ENCODE measurements at regions not wholly inside any gene's neighbourhood (a gene's known extent, or its start where the extent isn't known, plus 50 kb on each side); places are given as distances from the start of the nearest gene placed in this dataset.

DNA sequence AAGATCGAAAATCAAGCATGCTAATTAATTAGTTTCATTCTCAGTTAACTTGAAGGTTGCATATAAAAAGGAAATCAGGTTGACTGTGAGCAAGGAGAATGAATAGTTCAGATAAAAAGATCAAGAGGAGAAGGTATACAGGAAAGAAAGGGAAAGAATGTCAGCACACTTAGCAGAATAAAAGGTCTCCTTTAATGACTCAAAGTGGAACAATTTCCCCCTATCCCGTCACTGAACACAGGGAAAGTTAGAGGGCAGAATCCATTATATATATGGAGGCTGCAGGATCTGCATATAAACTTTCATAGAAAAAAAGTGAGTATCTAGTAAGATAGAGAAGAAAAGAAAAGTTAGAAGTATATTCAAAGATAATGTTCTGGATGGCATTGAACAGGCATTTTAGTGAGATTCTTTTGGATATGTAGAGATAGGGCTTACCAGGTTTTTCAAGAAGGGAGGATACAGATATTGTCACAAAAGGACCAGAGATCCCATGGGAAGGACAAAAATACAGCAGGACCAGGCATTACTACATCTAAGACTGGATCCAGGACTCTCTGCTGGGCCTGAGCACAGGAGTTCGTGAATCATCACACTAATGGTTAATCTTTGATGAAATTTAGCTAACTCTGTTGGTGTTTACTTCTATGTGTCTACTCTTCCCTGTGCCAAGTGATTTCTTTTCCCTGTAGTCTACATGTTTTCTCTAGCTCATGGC lies 988.2 kb upstream of the ARRDC3 start:
- Histone ChIP-seq H3K27ac (no peak overlapping the region), H3K4me3 (no peak overlapping the region), H3K9me3 (no peaks in the 10 kb centered on the region), H3K36me3 (no peaks in the 10 kb centered on the region), H3K4me1 (ENCODE audit: insufficient read depth) (no peaks in the 10 kb centered on the region), H3K27me3 (no peaks in the 10 kb centered on the region)
- DNase-seq = no peak
- WGBS, 3 donors = 89 to 94% (median 89%) methylated on average over 3 of the region's 3 CpGs
- intact Hi-C loops (cut with DNase I) = no loop called here
- TF ChIP-seq, protein P1, sequence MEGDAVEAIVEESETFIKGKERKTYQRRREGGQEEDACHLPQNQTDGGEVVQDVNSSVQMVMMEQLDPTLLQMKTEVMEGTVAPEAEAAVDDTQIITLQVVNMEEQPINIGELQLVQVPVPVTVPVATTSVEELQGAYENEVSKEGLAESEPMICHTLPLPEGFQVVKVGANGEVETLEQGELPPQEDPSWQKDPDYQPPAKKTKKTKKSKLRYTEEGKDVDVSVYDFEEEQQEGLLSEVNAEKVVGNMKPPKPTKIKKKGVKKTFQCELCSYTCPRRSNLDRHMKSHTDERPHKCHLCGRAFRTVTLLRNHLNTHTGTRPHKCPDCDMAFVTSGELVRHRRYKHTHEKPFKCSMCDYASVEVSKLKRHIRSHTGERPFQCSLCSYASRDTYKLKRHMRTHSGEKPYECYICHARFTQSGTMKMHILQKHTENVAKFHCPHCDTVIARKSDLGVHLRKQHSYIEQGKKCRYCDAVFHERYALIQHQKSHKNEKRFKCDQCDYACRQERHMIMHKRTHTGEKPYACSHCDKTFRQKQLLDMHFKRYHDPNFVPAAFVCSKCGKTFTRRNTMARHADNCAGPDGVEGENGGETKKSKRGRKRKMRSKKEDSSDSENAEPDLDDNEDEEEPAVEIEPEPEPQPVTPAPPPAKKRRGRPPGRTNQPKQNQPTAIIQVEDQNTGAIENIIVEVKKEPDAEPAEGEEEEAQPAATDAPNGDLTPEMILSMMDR (IDR thresholded peaks at IDR 0.05) = no peak
- no peak for TF ChIP-seq EP300 (IDR thresholded peaks at IDR 0.05)
- TF ChIP-seq POLR2A (IDR thresholded peaks at IDR 0.05) = no peak

DNA sequence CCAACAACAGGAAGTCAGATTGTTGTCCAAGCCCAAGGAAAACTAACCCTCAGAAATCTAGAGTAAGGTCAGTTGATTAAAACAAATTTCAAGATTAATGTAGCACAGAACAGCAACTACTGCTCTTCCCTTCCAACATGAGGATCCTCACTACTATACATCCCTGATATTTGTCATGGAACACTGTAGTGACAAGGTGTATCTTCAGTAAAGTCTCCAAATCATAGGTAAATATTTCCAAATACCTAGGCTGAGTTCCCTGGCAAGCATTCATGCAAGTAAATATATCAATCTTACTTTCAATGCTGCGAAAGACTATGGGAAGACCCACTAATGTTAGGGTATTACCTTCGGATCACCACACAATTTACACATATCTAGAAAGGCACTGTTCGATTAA lies 986.9 kb upstream of the ARRDC3 start:
- no peak overlapping the region for H3K27ac ChIP-seq
- intact Hi-C loops (cut with DNase I) = no loop called here
- H3K4me1 ChIP-seq (ENCODE audit: insufficient read depth) = no peaks in the 10 kb centered on the region
- no peak for DNase-seq
- H3K27me3 ChIP-seq = no peaks in the 10 kb centered on the region
- H3K36me3 ChIP-seq = no peaks in the 10 kb centered on the region
- no peak overlapping the region for H3K4me3 ChIP-seq
- 91 to 96% (median 94%) methylated on average over 3 of the region's 3 CpGs for WGBS, 3 donors
- H3K9me3 ChIP-seq = no peaks in the 10 kb centered on the region
- TF ChIP-seq EP300 (IDR thresholded peaks at IDR 0.05) (no peak), POLR2A (IDR thresholded peaks at IDR 0.05) (no peak)
- TF ChIP-seq, protein P1 (IDR thresholded peaks at IDR 0.05) = no peak

DNA sequence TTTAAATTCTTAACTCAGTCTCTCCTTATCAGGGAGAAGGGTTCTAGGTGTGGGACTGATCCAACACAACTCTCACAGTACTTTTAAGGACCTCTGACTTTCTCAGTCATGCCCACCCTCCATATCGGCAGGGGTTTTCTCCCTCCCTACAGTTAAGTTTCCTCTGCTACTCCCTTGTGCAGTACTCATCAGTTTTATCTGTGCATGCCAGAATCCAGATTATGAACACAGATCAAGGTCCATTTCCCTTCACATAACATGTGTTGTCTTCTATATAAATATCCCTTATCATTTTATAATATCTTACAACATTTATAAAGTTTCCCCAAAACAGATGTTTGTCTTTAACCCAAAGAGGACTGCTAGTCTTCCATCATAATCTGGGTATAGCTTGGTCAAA lies 986.5 kb upstream of the ARRDC3 start:
- no peaks in the 10 kb centered on the region for H3K36me3 ChIP-seq
- no peaks in the 10 kb centered on the region for H3K27me3 ChIP-seq
- no peak overlapping the region for H3K27ac ChIP-seq
- no peak overlapping the region for H3K4me3 ChIP-seq
- no peaks in the 10 kb centered on the region for H3K4me1 ChIP-seq (ENCODE audit: insufficient read depth)
- no peak for DNase-seq
- WGBS, 3 donors = 93 to 98% (median 97%) methylated on average over 1 of the region's 1 CpG
- no peak for TF ChIP-seq POLR2A (IDR thresholded peaks at IDR 0.05)
- TF ChIP-seq, protein P1 (IDR thresholded peaks at IDR 0.05) = no peak
- no peak for TF ChIP-seq EP300 (IDR thresholded peaks at IDR 0.05)
- intact Hi-C loops (cut with DNase I) = no loop called here
- H3K9me3 ChIP-seq = no peaks in the 10 kb centered on the region

DNA sequence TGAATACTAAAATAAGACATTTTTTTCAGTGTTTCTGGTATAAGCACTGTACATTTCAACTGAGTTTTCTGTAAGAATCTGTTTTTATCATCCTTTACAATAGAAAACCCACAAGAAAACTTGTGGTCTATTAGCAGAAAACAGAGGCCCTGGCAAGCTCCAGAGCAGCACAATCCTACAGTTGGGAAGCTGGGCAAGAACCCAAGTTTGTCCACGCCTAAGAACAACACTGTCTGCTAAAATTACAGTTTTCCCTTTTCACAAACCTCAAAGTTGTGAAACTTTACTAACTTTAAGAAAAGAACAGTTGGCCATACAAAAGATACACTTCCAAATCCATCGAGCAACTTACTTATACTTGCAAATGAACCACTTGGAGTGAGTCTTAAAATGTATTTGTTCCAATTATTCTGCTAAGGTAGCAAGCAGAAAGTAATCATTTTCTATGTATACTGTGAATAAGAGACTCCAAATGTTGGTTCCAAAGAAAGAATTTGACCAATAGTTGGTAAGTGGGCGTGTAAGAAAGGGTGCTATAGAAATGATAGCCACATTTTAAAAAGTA lies 982.0 kb upstream of the ARRDC3 start:
- WGBS, 3 donors = 29 to 45% (median 36%) methylated on average over 3 of the region's 3 CpGs
- DNase-seq = peak in 3 of 5 donors; percentile 28 to 45 (median 29)
- Histone ChIP-seq H3K4me1 (ENCODE audit: insufficient read depth) (no peaks in the 10 kb centered on the region), H3K9me3 (no peaks in the 10 kb centered on the region), H3K36me3 (no peaks in the 10 kb centered on the region), H3K27me3 (no peaks in the 10 kb centered on the region), H3K4me3 (no peak overlapping the region), H3K27ac (no peak overlapping the region)
- intact Hi-C loops (cut with DNase I) = no loop called here
- TF ChIP-seq, protein P1 (IDR thresholded peaks at IDR 0.05) = no peak
- TF ChIP-seq EP300 (IDR thresholded peaks at IDR 0.05) = no peak
- no peak for TF ChIP-seq POLR2A (IDR thresholded peaks at IDR 0.05)
